Small intestine (tissue), 7 donors: ENCODE measurements at regions not wholly inside any gene's neighbourhood (a gene's known extent, or its start where the extent isn't known, plus 50 kb on each side); places are given as distances from the start of the nearest gene placed in this dataset.
"Not testable (repeated sequence)": the region's sequence is repeated elsewhere in the genome, so short reads cannot be mapped to it uniquely, and the experiment has no call there.

Experiments used
- DNase-seq, 2 donors: peaks; one replicate each; pipeline versions ENCODE4 v3.0.0 to v3.0.0-alpha.2; 2013
- FAIRE-seq: peaks from 2 replicates; lab custom pipeline; 2012; peaks lifted over from hg19 to GRCh38; lab: Jason Lieb, UNC
- H3K27ac ChIP-seq, 3 donors: one replicate each; pipeline ENCODE4 v1.5.1; 2013; ENCODE audit warnings: low read length in 2 of 3, mild to moderate bottlenecking in 2 of 3, control low read depth in 1 of 3, inconsistent platforms in 1 of 3, low read depth in 1 of 3, moderate library complexity in 1 of 3
- H3K27me3 ChIP-seq, 3 donors: one replicate each; pipeline ENCODE4 v1.6.1; 2013; ENCODE audit warnings: low read length in 3 of 3, inconsistent platforms in 1 of 3; ENCODE audit not compliant: control insufficient read depth in 3 of 3, insufficient read depth in 3 of 3
- H3K36me3 ChIP-seq, 3 donors: one replicate each; pipeline ENCODE4 v1.6.1; 2013; ENCODE audit warnings: low read length in 3 of 3, inconsistent platforms in 1 of 3, low read depth in 1 of 3, mild to moderate bottlenecking in 1 of 3, moderate library complexity in 1 of 3; ENCODE audit not compliant: control insufficient read depth in 3 of 3, insufficient read depth in 2 of 3
- H3K4me1 ChIP-seq, 3 donors: one replicate each; pipeline ENCODE4 v1.6.1; 2013; ENCODE audit warnings: low read length in 2 of 3, inconsistent platforms in 1 of 3, low read depth in 1 of 3, mild to moderate bottlenecking in 1 of 3, moderate library complexity in 1 of 3; ENCODE audit not compliant: control insufficient read depth in 3 of 3, insufficient read depth in 2 of 3
- H3K4me3 ChIP-seq, 3 donors: one replicate each; pipeline ENCODE4 v1.5.1; 2013; ENCODE audit warnings: low read length in 3 of 3, control low read depth in 1 of 3, inconsistent platforms in 1 of 3, low read depth in 1 of 3, mild to moderate bottlenecking in 1 of 3, moderate library complexity in 1 of 3
- H3K9me3 ChIP-seq, 2 donors: one replicate each; pipeline ENCODE4 v1.6.1; 2013; ENCODE audit warnings: low read depth in 1 of 2, low read length in 1 of 2; ENCODE audit not compliant: control insufficient read depth in 2 of 2, insufficient read depth in 1 of 2
- WGBS, 3 donors: extraction: QIAGEN DNeasy Blood & Tissue Kit; methylation state at CpG; one replicate each; pipeline ENCODE4 v1.1.7; 2013; 5-methylcytosine and 5-hydroxymethylcytosine counted together
- donor health status: healthy with polysubstance abuse.
- donor health status: control.
- donor health status: control.
- donor health status: Bipolar disorder and iron deficiency.
- donor health status: healthy.

- DNase-seq (no peak), FAIRE-seq (no peak)
- Histone ChIP-seq H3K4me3 (no peak overlapping the region), H3K36me3 (no peaks in the 10 kb centered on the region), H3K27me3 (no peaks in the 10 kb centered on the region), H3K27ac (no peak overlapping the region), H3K4me1 (no peaks in the 10 kb centered on the region), H3K9me3 (no peaks in the 10 kb centered on the region)
These were observed 1080.7 kb upstream of the CELF4 start for GRCh38 chr18:38646296-38646695.

- WGBS, 3 donors: 65 to 79% (median 73%) methylated on average over 4 of the region's 4 CpGs
- Histone ChIP-seq H3K9me3 (no peaks in the 10 kb centered on the region), H3K36me3 (no peaks in the 10 kb centered on the region), H3K27me3 (no peaks in the 10 kb centered on the region), H3K4me3 (no peak overlapping the region), H3K4me1 (no peaks in the 10 kb centered on the region), H3K27ac (no peak overlapping the region)
- DNase-seq: no peak
- FAIRE-seq: no peak
These were observed 1079.5 kb upstream of the CELF4 start for GRCh38 chr18:38644875-38645641.

DNA sequence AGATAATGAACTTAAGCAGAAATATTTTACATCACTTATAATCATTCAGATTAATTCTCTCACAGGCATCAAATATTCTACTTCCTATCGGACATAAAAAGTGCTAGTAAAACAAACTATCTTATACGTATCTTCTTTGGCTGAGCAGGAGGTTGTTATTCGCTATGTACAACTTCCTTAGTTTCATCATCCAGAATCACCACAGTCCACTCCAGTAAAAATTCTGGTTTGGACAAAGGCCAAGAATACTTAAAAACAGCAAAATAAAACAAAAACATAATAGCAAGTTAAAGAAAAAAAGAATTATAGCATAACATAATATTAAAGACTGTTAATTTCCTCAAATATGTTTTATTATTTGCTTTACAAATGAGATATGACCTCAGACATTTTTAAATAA is 1077.1 kb upstream of the CELF4 start:
- no peak for FAIRE-seq

DNA sequence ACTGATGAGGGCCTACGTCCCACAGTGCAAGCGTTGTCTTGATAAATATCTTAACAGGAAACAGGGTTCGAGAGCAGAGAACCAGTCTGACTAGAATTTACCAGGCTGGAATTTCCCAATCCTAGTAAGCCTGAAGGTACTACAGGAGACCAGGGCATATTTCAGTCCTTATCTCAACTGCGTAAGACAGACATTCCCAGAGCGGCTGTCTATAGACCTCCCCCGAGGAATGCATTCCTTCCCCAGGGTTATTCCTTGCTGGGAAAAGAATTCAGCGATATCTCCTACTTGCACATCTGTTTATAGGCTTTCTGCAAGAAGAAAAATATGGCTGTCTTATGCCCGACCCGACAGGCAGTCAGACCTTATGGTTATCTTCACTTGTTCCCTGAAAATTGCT is 1074.1 kb upstream of the CELF4 start:
- WGBS, 3 donors: 71 to 84% (median 73%) methylated on average over 9 of the region's 9 CpGs
- FAIRE-seq, H3K4me3 ChIP-seq, H3K4me1 ChIP-seq, H3K27me3 ChIP-seq, DNase-seq, H3K27ac ChIP-seq, H3K36me3 ChIP-seq: not testable (repeated sequence)
- peaks cover 0 to 10% of the 10 kb centered on the region in 2 donors for H3K9me3 ChIP-seq

More for the DNA sequence above, 1077.1 kb upstream of the CELF4 start:
- no peaks in the 10 kb centered on the region for H3K4me1 ChIP-seq
- no peak overlapping the region for H3K27ac ChIP-seq
- no peak overlapping the region for H3K4me3 ChIP-seq
- no peaks in the 10 kb centered on the region for H3K27me3 ChIP-seq
- no peak for DNase-seq
- 70 to 98% (median 89%) methylated on average over 3 of the region's 3 CpGs for WGBS, 3 donors
- H3K36me3 ChIP-seq: no peaks in the 10 kb centered on the region
- peaks cover 0 to 10% of the 10 kb centered on the region in 2 donors for H3K9me3 ChIP-seq

DNA sequence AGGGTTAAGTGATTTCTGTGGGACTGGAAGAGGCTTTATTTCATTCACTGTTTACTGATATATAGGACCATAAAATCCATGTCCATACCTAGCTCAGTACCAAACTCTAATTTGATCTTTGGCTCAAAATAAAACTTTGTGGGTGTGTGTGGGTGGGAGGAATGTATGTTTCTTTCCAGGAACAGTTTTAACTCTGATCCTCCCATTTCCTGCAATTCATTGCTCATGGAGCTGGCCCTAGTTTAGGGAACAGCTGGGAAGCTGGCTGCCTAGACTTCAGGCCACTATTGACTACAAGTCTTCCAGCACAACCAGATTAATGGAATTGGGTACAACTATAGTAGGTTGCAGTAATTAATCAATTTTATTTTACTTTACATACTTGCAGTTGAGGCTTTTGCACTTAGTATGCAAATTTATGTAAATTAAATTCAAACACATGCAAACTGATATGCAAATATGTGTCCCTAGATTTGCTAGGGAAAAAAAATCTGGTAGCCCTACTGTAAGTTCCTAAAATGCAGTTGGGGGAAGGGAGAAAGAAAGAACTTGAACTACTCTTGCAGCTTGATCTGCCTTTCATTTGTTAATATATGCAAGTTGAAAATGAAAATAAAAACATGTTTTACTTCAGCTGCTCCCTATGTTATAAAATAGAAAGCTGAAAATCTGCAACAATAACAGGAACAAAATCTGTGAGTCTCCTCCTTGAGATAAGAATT is 1070.3 kb upstream of the CELF4 start:
- DNase-seq (no peak), FAIRE-seq (no peak)
- H3K27ac ChIP-seq: no peak overlapping the region
- no peaks in the 10 kb centered on the region for H3K36me3 ChIP-seq
- no peaks in the 10 kb centered on the region for H3K4me1 ChIP-seq
- H3K27me3 ChIP-seq: no peaks in the 10 kb centered on the region
- H3K4me3 ChIP-seq: no peak overlapping the region
- peaks cover 0 to 10% of the 10 kb centered on the region in 2 donors for H3K9me3 ChIP-seq

- 34 to 59% (median 38%) methylated on average over 2 of the region's 2 CpGs for WGBS, 3 donors
- no peak overlapping the region for H3K27ac ChIP-seq
- H3K36me3 ChIP-seq: no peaks in the 10 kb centered on the region
- FAIRE-seq: no peak
- H3K4me1 ChIP-seq: no peaks in the 10 kb centered on the region
- no peaks in the 10 kb centered on the region for H3K27me3 ChIP-seq
- H3K4me3 ChIP-seq: no peak overlapping the region
- peaks cover 0 to 3% of the 10 kb centered on the region in 2 donors for H3K9me3 ChIP-seq
- no peak for DNase-seq
These were observed 1068.5 kb upstream of the CELF4 start for GRCh38 chr18:38634117-38634516.

DNA sequence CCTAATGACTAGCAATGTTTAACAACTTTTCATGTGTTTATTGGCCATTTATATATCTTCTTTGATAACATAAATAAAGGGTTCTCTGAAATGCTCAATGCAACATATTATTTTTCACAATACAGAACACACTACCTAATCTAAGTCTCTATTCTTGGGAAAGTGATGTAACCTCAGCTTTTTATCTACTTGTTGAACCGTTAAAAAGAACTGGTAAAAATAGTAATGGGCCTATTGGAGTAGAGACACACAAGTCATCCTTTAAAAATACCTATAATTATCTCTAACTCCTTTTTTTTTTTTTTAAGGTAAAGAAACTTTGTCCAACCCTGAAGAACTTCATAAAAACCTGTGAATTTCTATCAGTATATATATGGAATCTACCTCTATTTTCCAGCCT is 1067.7 kb upstream of the CELF4 start:
- FAIRE-seq (no peak), DNase-seq (no peak)
- H3K4me1 ChIP-seq: no peaks in the 10 kb centered on the region
- no peaks in the 10 kb centered on the region for H3K36me3 ChIP-seq
- H3K9me3 ChIP-seq: no peaks in the 10 kb centered on the region
- WGBS, 3 donors: 68 to 73% (median 73%) methylated on average over 1 of the region's 1 CpG
- no peaks in the 10 kb centered on the region for H3K27me3 ChIP-seq
- no peak overlapping the region for H3K27ac ChIP-seq
- H3K4me3 ChIP-seq: no peak overlapping the region

- Histone ChIP-seq H3K27ac (no peak overlapping the region), H3K36me3 (no peaks in the 10 kb centered on the region), H3K9me3 (no peaks in the 10 kb centered on the region), H3K4me3 (no peak overlapping the region), H3K27me3 (peaks cover 0 to 2% (median 0%) of the 10 kb centered on the region in 3 donors), H3K4me1 (no peaks in the 10 kb centered on the region)
- DNase-seq (no peak), FAIRE-seq (no peak)
These were observed 1053.5 kb upstream of the CELF4 start for GRCh38 chr18:38619129-38619528.
